H1 (cell line): ENCODE measurements at regions not wholly inside any gene's neighbourhood (a gene's known extent, or its start where the extent isn't known, plus 50 kb on each side); places are given as distances from the start of the nearest gene placed in this dataset.

Experiments
- CTCF ChIA-PET: fragments of 300-600 bp; sonication (Branson Sonifier 250); formaldehyde crosslinking; loops from one replicate; lab custom pipeline; 2021; ENCODE audit not compliant: partially characterized antibody; lab: Charles Lee
- POLR2A ChIA-PET: fragments of 300-600 bp; sonication (Branson Sonifier 250); formaldehyde crosslinking; loops from one replicate; lab custom pipeline; 2021; ENCODE audit warnings: inconsistent platforms; ENCODE audit not compliant: partially characterized antibody; lab: Charles Lee
- DNase-seq, 2 experiments: peaks; one replicate each; pipeline versions ENCODE4 v3.0.0 to v3.0.0-alpha.2; 2010 to 2022; ENCODE audit warnings: low spot score in 2 of 2, low read depth in 1 of 2, mixed read lengths in 1 of 2
- FAIRE-seq: peaks from 2 replicates; lab custom pipeline; 2011; peaks lifted over from hg19 to GRCh38; lab: Jason Lieb, UNC
- H2AFZ ChIP-seq: 2 replicates; pipeline ENCODE4 v1.8.1; 2012; ENCODE audit warnings: low read length, inconsistent platforms
- H2AK5ac ChIP-seq: 2 replicates; pipeline ENCODE4 v1.6.1; 2013; ENCODE audit warnings: low read depth, low read length
- H2BK120ac ChIP-seq: replicated peaks from 2 replicates; pipeline ENCODE3; 2013; ENCODE audit warnings: low read depth, low read length, inconsistent platforms
- H2BK12ac ChIP-seq: 2 replicates; pipeline ENCODE4 v1.6.1; 2013; ENCODE audit warnings: low read depth, low read length
- H2BK15ac ChIP-seq: 2 replicates; pipeline ENCODE4 v1.6.1; 2013; ENCODE audit warnings: low read length
- H2BK20ac ChIP-seq: 2 replicates; pipeline ENCODE4 v1.6.1; 2013; ENCODE audit warnings: low read length
- H2BK5ac ChIP-seq: 2 replicates; pipeline ENCODE4 v1.6.1; 2013; ENCODE audit warnings: low read depth, low read length
- H3K14ac ChIP-seq: 2 replicates; pipeline ENCODE4 v1.6.1; 2013; ENCODE audit warnings: inconsistent platforms; ENCODE audit not compliant: insufficient read length
- H3K18ac ChIP-seq: 2 replicates; pipeline ENCODE4 v1.6.1; 2013; ENCODE audit warnings: low read length; ENCODE audit errors: extremely low read depth
- H3K23ac ChIP-seq: 2 replicates; pipeline ENCODE4 v1.6.1; 2013; ENCODE audit warnings: inconsistent platforms; ENCODE audit not compliant: insufficient read length
- H3K23me2 ChIP-seq: 2 replicates; pipeline ENCODE4 v1.6.1; 2013; ENCODE audit warnings: low read depth, low read length
- H3K27ac ChIP-seq: 2 replicates; pipeline ENCODE4 v1.6.1; 2011; ENCODE audit warnings: low read depth, low read length, inconsistent platforms
- H3K27me3 ChIP-seq, 4 experiments: replicated peaks in 1 of 4; 1 replicate in 1 of 4; 2 replicates in 3 of 4; pipeline versions ENCODE4 v1.6.1 to v1.8.1; 2011 to 2013; ENCODE audit warnings: low read length in 3 of 4, mild to moderate bottlenecking in 3 of 4, inconsistent platforms in 2 of 4, mixed read lengths in 2 of 4, moderate library complexity in 1 of 4; ENCODE audit not compliant: control insufficient read depth in 3 of 4, insufficient read depth in 3 of 4; ENCODE audit errors: extremely low read depth in 1 of 4
- H3K36me3 ChIP-seq, 4 experiments: 2 replicates each; pipeline versions ENCODE4 v1.6.1 to v1.8.1; 2011 to 2013; ENCODE audit warnings: mild to moderate bottlenecking in 4 of 4, low read length in 3 of 4, moderate library complexity in 2 of 4, control low read depth in 1 of 4, inconsistent platforms in 1 of 4; ENCODE audit not compliant: insufficient read depth in 4 of 4, control insufficient read depth in 2 of 4
- H3K4ac ChIP-seq: replicated peaks from 2 replicates; pipeline ENCODE3; 2013; ENCODE audit warnings: low read length, low read depth, mixed read lengths, inconsistent platforms; ENCODE audit not compliant: insufficient read length
- H3K4me1 ChIP-seq, 4 experiments: replicated peaks in 1 of 4; 1 replicate in 1 of 4; 2 replicates in 3 of 4; pipeline versions ENCODE4 v1.6.1 to v1.8.1; 2011 to 2013; ENCODE audit warnings: low read length in 3 of 4, inconsistent platforms in 2 of 4, mixed read lengths in 1 of 4; ENCODE audit not compliant: insufficient read depth in 4 of 4, control insufficient read depth in 3 of 4
- H3K4me2 ChIP-seq, 2 experiments: 2 replicates each; pipeline versions ENCODE4 v1.6.1 to v1.8.1; 2011 to 2013; ENCODE audit warnings: low read depth in 2 of 2, low read length in 2 of 2, control low read depth in 1 of 2, inconsistent platforms in 1 of 2, mild to moderate bottlenecking in 1 of 2; ENCODE audit not compliant: insufficient read depth in 1 of 2
- H3K4me3 ChIP-seq, 4 experiments: fragments of 200-600, 300-600 bp in 1 of 4; sonication (generic), shearing (Covaris generic), sonication (Bioruptor Twin) in 1 of 4; 2 replicates each; pipeline versions ENCODE4 v1.5.1 to v1.8.1; 2011 to 2016; ENCODE audit warnings: low read length in 4 of 4, low read depth in 3 of 4, control low read depth in 2 of 4, inconsistent platforms in 2 of 4, mild to moderate bottlenecking in 2 of 4, mixed read lengths in 1 of 4, moderate library complexity in 1 of 4; ENCODE audit not compliant: insufficient read depth in 2 of 4; ENCODE audit errors: extremely low read depth in 1 of 4
- H3K56ac ChIP-seq: replicated peaks from 2 replicates; pipeline ENCODE3; 2013; ENCODE audit warnings: low read depth, mild to moderate bottlenecking, mixed read lengths, low read length, inconsistent platforms; ENCODE audit not compliant: insufficient read length
- H3K79me1 ChIP-seq: 2 replicates; pipeline ENCODE4 v1.6.1; 2013; ENCODE audit warnings: low read depth, low read length, control low read depth
- H3K79me2 ChIP-seq, 2 experiments: 2 replicates each; pipeline versions ENCODE4 v1.6.1 to v1.8.1; 2012 to 2013; ENCODE audit warnings: low read length in 2 of 2, mild to moderate bottlenecking in 2 of 2, inconsistent platforms in 1 of 2; ENCODE audit not compliant: insufficient read depth in 2 of 2, control insufficient read depth in 1 of 2
- H3K9ac ChIP-seq, 4 experiments: replicated peaks in 1 of 4; 1 replicate in 1 of 4; 2 replicates in 3 of 4; pipeline versions ENCODE4 v1.6.1 to v1.8.1; 2011 to 2013; ENCODE audit warnings: low read depth in 3 of 4, low read length in 3 of 4, control low read depth in 2 of 4, mild to moderate bottlenecking in 2 of 4, moderate library complexity in 2 of 4, inconsistent platforms in 1 of 4; ENCODE audit errors: extremely low read depth in 1 of 4
- H3K9me3 ChIP-seq, 2 experiments: 2 replicates each; pipeline versions ENCODE4 v1.6.1 to v1.8.1; 2012 to 2013; ENCODE audit warnings: mild to moderate bottlenecking in 2 of 2, moderate library complexity in 2 of 2, control low read depth in 1 of 2, inconsistent platforms in 1 of 2, low read depth in 1 of 2, low read length in 1 of 2, mixed read lengths in 1 of 2; ENCODE audit not compliant: insufficient read depth in 2 of 2
- H4K20me1 ChIP-seq, 2 experiments: replicated peaks in 1 of 2; 2 replicates each; pipeline versions ENCODE3 to v1.8.1; 2011 to 2013; ENCODE audit warnings: inconsistent platforms in 2 of 2, low read length in 2 of 2, mild to moderate bottlenecking in 1 of 2; ENCODE audit not compliant: insufficient read depth in 2 of 2, control insufficient read depth in 1 of 2
- H4K5ac ChIP-seq: 2 replicates; pipeline ENCODE4 v1.6.1; 2013; ENCODE audit warnings: low read length, low read depth, mixed read lengths, inconsistent platforms; ENCODE audit not compliant: insufficient read length
- H4K8ac ChIP-seq: 2 replicates; pipeline ENCODE4 v1.8.0; 2013; ENCODE audit warnings: mild to moderate bottlenecking, moderate library complexity, low read length, inconsistent platforms; ENCODE audit not compliant: insufficient read depth; ENCODE audit errors: extremely low read depth
- H4K91ac ChIP-seq: replicated peaks from 2 replicates; pipeline ENCODE3; 2013; ENCODE audit warnings: low read length, mixed read lengths, inconsistent platforms; ENCODE audit not compliant: insufficient read length
- CBX8 ChIP-seq: fragments of 300-800, 300-1000 bp; sonication (generic); IDR thresholded peaks from 2 replicates; pipeline ENCODE4 v1.7.1; 2016; ENCODE audit warnings: low read depth, low read length, borderline replicate concordance
- CEBPB ChIP-seq: IDR thresholded peaks from 2 replicates; pipeline ENCODE4 v1.6.1; 2012; ENCODE audit warnings: low read depth, low read length
- TAF1 ChIP-seq: IDR thresholded peaks from 2 replicates; pipeline ENCODE4 v1.6.1; 2011; ENCODE audit warnings: mild to moderate bottlenecking, low read depth, low read length
- WGBS, 2 experiments: shearing (Covaris generic) in 1 of 2; methylation state at CpG; one replicate each; pipeline versions ENCODE4 v1.1.6 to v1.1.7; 2013 to 2015; ENCODE audit warnings: low lambda C conversion rate in 2 of 2, mixed read lengths in 2 of 2, inconsistent platforms in 1 of 2, low coverage in 1 of 2, missing lambda C conversion rate in 1 of 2; ENCODE audit not compliant: insufficient replicate concordance in 2 of 2, insufficient coverage in 1 of 2, insufficient read length in 1 of 2; ENCODE audit errors: extremely low coverage in 1 of 2, missing lambda C conversion rate in 1 of 2; 5-methylcytosine and 5-hydroxymethylcytosine counted together

DNA sequence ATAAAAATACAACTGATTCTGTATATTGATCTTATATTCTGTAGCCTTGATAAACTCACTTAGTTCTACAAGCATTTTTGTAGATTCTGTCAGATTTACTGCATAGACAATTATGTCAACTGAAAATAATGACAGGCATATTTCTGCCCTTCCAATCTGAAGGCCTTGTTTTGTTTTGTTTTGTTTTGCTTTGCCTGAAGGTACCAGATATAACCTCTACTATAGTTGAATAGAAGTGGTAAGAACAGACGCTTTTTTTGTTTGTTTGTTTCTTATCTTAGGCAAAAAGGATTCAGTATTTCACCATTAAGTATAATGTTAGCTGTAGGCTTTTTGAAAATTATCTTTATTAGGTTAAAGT, 64.6 kb upstream of the RSPO3 start:
- FAIRE-seq (no peak), DNase-seq (no peak)
- no peaks in the 10 kb centered on the region for H3K9me3 ChIP-seq
- no peak overlapping the region for H2BK15ac ChIP-seq
- no peak overlapping the region for H3K14ac ChIP-seq
- 91% methylated on average over 1 of the region's 1 CpG; no CpG with 5 or more reads in 1 of the 2 experiments for WGBS, 2 experiments
- H3K23me2 ChIP-seq: no peaks in the 10 kb centered on the region
- H4K8ac ChIP-seq: no peak overlapping the region
- H2BK12ac ChIP-seq: no peak overlapping the region
- no peak overlapping the region for H2BK120ac ChIP-seq
- H3K9ac ChIP-seq: no peak overlapping the region
- H3K4me3 ChIP-seq: no peak overlapping the region
- H3K4me1 ChIP-seq: no peaks in the 10 kb centered on the region
- no peak overlapping the region for H3K27ac ChIP-seq
- no peak overlapping the region for H2BK5ac ChIP-seq
- no peak overlapping the region for H2AFZ ChIP-seq
- no peak overlapping the region for H3K4ac ChIP-seq
- H3K18ac ChIP-seq: no peak overlapping the region
- H3K23ac ChIP-seq: no peak overlapping the region
- ChIA-PET CTCF (no interaction called here), POLR2A (no interaction called here)
- no peak overlapping the region for H3K56ac ChIP-seq
- H3K4me2 ChIP-seq: no peak overlapping the region
- H2BK20ac ChIP-seq: no peak overlapping the region
- H4K91ac ChIP-seq: no peak overlapping the region
- no peak overlapping the region for H2AK5ac ChIP-seq
- H4K20me1 ChIP-seq: no peaks in the 10 kb centered on the region
- H3K79me2 ChIP-seq: no peaks in the 10 kb centered on the region
- H3K27me3 ChIP-seq: no peaks in the 10 kb centered on the region
- H4K5ac ChIP-seq: no peak overlapping the region
- H3K79me1 ChIP-seq: no peaks in the 10 kb centered on the region
- no peaks in the 10 kb centered on the region for H3K36me3 ChIP-seq
- TF ChIP-seq CBX8: no peak
- no peak for TF ChIP-seq CEBPB
- TF ChIP-seq TAF1: no peak
